CD14-positive monocyte (primary cell): ENCODE measurements at regions not wholly inside any gene's neighbourhood (a gene's known extent, or its start where the extent isn't known, plus 50 kb on each side); places are given as distances from the start of the nearest gene placed in this dataset.

Experiments used
- DNase-seq, 3 donors: peaks; one replicate each; pipeline ENCODE4 v3.0.0-alpha.2; 2011 to 2022
- H2AFZ ChIP-seq: 2 replicates; pipeline ENCODE4 v1.6.0; 2012; ENCODE audit warnings: mild to moderate bottlenecking, low read depth, low read length, inconsistent platforms; ENCODE audit not compliant: insufficient read depth, poor library complexity, severe bottlenecking
- H3K27ac ChIP-seq, 2 donors: 1 replicate in 1 of 2; 2 replicates in 1 of 2; pipeline ENCODE4 v1.5.1; 2012 to 2013; ENCODE audit warnings: low read length in 2 of 2, control low read depth in 1 of 2, inconsistent platforms in 1 of 2, low read depth in 1 of 2, mild to moderate bottlenecking in 1 of 2
- H3K27me3 ChIP-seq, 2 donors: one replicate each; pipeline versions ENCODE4 v1.6.0 to v1.6.1; 2011 to 2013; ENCODE audit warnings: low read length in 2 of 2; ENCODE audit not compliant: control insufficient read depth in 2 of 2, insufficient read depth in 2 of 2
- H3K36me3 ChIP-seq, 2 donors: replicated peaks in 1 of 2; 1 replicate in 1 of 2; 2 replicates in 1 of 2; pipeline versions ENCODE4 v1.5.1 to v1.6.1; 2012 to 2013; ENCODE audit warnings: low read length in 2 of 2, control low read depth in 1 of 2, inconsistent platforms in 1 of 2, mild to moderate bottlenecking in 1 of 2; ENCODE audit not compliant: insufficient read depth in 2 of 2, control insufficient read depth in 1 of 2
- H3K4me1 ChIP-seq, 2 donors: 1 replicate in 1 of 2; 2 replicates in 1 of 2; pipeline versions ENCODE4 v1.5.1 to v1.6.1; 2012 to 2013; ENCODE audit warnings: low read length in 2 of 2, control low read depth in 1 of 2, inconsistent platforms in 1 of 2, mild to moderate bottlenecking in 1 of 2, moderate library complexity in 1 of 2; ENCODE audit not compliant: insufficient read depth in 2 of 2, control insufficient read depth in 1 of 2
- H3K4me2 ChIP-seq: replicated peaks from 2 replicates; pipeline ENCODE3; 2012; ENCODE audit warnings: low read length, moderate library complexity, mild to moderate bottlenecking; ENCODE audit not compliant: poor library complexity, severe bottlenecking; ENCODE audit errors: extremely low read depth
- H3K4me3 ChIP-seq, 3 experiments: fragments of 200-600 bp in 1 of 3; sonication (generic) in 1 of 3; replicated peaks in 1 of 3; 1 replicate in 2 of 3; 2 replicates in 1 of 3; pipeline ENCODE4 v1.5.1; 2011 to 2013; ENCODE audit warnings: low read length in 3 of 3, mild to moderate bottlenecking in 3 of 3, control low read depth in 2 of 3, low read depth in 2 of 3, inconsistent platforms in 1 of 3, moderate library complexity in 1 of 3
- H3K79me2 ChIP-seq: 2 replicates; pipeline ENCODE4 v1.6.0; 2012; ENCODE audit warnings: mild to moderate bottlenecking, control low read depth, inconsistent platforms, low read length, moderate library complexity; ENCODE audit not compliant: insufficient read depth
- H3K9ac ChIP-seq: 2 replicates; pipeline ENCODE4 v1.6.0; 2017; ENCODE audit warnings: low read length, mild to moderate bottlenecking; ENCODE audit not compliant: insufficient read depth, poor library complexity, severe bottlenecking
- H3K9me3 ChIP-seq, 2 donors: replicated peaks in 1 of 2; 1 replicate in 1 of 2; 2 replicates in 1 of 2; pipeline versions ENCODE4 v1.5.1 to v1.6.1; 2012 to 2013; ENCODE audit warnings: low read length in 2 of 2, control low read depth in 1 of 2; ENCODE audit not compliant: control insufficient read depth in 1 of 2, insufficient read depth in 1 of 2
- H4K20me1 ChIP-seq: 2 replicates; pipeline ENCODE4 v1.6.0; 2012; ENCODE audit warnings: mild to moderate bottlenecking, low read length, control low read depth, moderate library complexity; ENCODE audit not compliant: insufficient read depth
- H3K27ac Mint-ChIP-seq, 7 donors: one replicate each; pipeline ENCODE4 v1.8.0; 2020; ENCODE audit warnings: mild to moderate bottlenecking in 7 of 7, mixed read lengths in 7 of 7, moderate library complexity in 6 of 7, inconsistent platforms in 2 of 7
- H3K27me3 Mint-ChIP-seq, 3 donors: one replicate each; pipeline ENCODE4 v1.8.0; 2021 to 2022; ENCODE audit warnings: low read depth in 3 of 3, mild to moderate bottlenecking in 3 of 3, mixed read lengths in 3 of 3, moderate library complexity in 3 of 3, inconsistent platforms in 1 of 3
- H3K36me3 Mint-ChIP-seq, 2 donors: one replicate each; pipeline ENCODE4 v1.8.0; 2020; ENCODE audit warnings: mixed read lengths in 2 of 2, inconsistent platforms in 1 of 2, mild to moderate bottlenecking in 1 of 2
- H3K4me1 Mint-ChIP-seq: one replicate; pipeline ENCODE4 v1.8.0; 2020; ENCODE audit warnings: mild to moderate bottlenecking, mixed read lengths
- H3K4me3 Mint-ChIP-seq, 2 donors: one replicate each; pipeline ENCODE4 v1.8.0; 2020; ENCODE audit warnings: mild to moderate bottlenecking in 2 of 2, mixed read lengths in 2 of 2, moderate library complexity in 1 of 2
- H3K9me3 Mint-ChIP-seq, 7 donors: one replicate each; pipeline ENCODE4 v1.8.0; 2020 to 2022; ENCODE audit warnings: mixed read lengths in 7 of 7, mild to moderate bottlenecking in 6 of 7, moderate library complexity in 6 of 7, inconsistent platforms in 2 of 7
- CTCF ChIP-seq: fragments of 200-600 bp; IDR thresholded peaks from one replicate; pipeline ENCODE4 v1.8.0; 2022; ENCODE audit warnings: antibody characterized with exemption, mild to moderate bottlenecking
- WGBS: methylation state at CpG from one replicate; pipeline ENCODE4 v1.1.5; 2013; ENCODE audit warnings: missing lambda C conversion rate; ENCODE audit not compliant: insufficient coverage; 5-methylcytosine and 5-hydroxymethylcytosine counted together
- intact Hi-C, 2 donors: fragments of 100-400 bp; cut with micrococcal nuclease; formaldehyde crosslinking; loops; one replicate each; pipeline versions ENCODE4 v1.15.0 to v1.15.1; 2023

- Mint-ChIP-seq H3K9me3 (peaks cover 0 to 6% (median 0%) of the 10 kb centered on the region in 7 donors), H3K4me3 (no peak overlapping the region), H3K4me1 (no peaks in the 10 kb centered on the region), H3K27ac (no peak overlapping the region), H3K27me3 (peaks cover 2% of the 10 kb centered on the region in 3 donors), H3K36me3 (no peaks in the 10 kb centered on the region)
- no peak overlapping the region for H3K4me3 ChIP-seq
- no peaks in the 10 kb centered on the region for H3K36me3 ChIP-seq
- H2AFZ ChIP-seq = no peak overlapping the region
- WGBS = no CpG with 5 or more reads among the region's 2 CpGs
- H3K79me2 ChIP-seq = no peaks in the 10 kb centered on the region
- no peak for DNase-seq
- no peak for TF ChIP-seq CTCF
- no peaks in the 10 kb centered on the region for H3K9me3 ChIP-seq
- H3K27me3 ChIP-seq = peaks cover 0 to 3% of the 10 kb centered on the region in 2 donors
- no peaks in the 10 kb centered on the region for H4K20me1 ChIP-seq
- no peak overlapping the region for H3K27ac ChIP-seq
- no peaks in the 10 kb centered on the region for H3K4me1 ChIP-seq
- H3K4me2 ChIP-seq = no peak overlapping the region
- intact Hi-C loops = no loop called here
- no peak overlapping the region for H3K9ac ChIP-seq
These were observed 349.9 kb downstream of the EFNA5 start for GRCh38 chr5:107320846-107321245.

GRCh38 chr5:107320376-107320775, 350.4 kb downstream of the EFNA5 start:
- no peaks in the 10 kb centered on the region for H3K79me2 ChIP-seq
- no CpG with 5 or more reads among the region's 2 CpGs for WGBS
- intact Hi-C loops = no loop called here
- no peaks in the 10 kb centered on the region for H3K36me3 Mint-ChIP-seq
- H3K4me1 Mint-ChIP-seq = no peaks in the 10 kb centered on the region
- H3K36me3 ChIP-seq = no peaks in the 10 kb centered on the region
- no peak overlapping the region for H3K27ac ChIP-seq
- H3K9me3 ChIP-seq = no peaks in the 10 kb centered on the region
- H4K20me1 ChIP-seq = no peaks in the 10 kb centered on the region
- H3K27ac Mint-ChIP-seq = no peak overlapping the region
- H3K4me3 Mint-ChIP-seq = no peak overlapping the region
- H3K4me3 ChIP-seq = no peak overlapping the region
- H2AFZ ChIP-seq = no peak overlapping the region
- H3K27me3 ChIP-seq = peaks cover 0 to 3% of the 10 kb centered on the region in 2 donors
- H3K9ac ChIP-seq = no peak overlapping the region
- H3K27me3 Mint-ChIP-seq = peaks cover 2% of the 10 kb centered on the region in 3 donors
- H3K4me2 ChIP-seq = no peak overlapping the region
- no peak for TF ChIP-seq CTCF
- peaks cover 0 to 6% (median 0%) of the 10 kb centered on the region in 7 donors for H3K9me3 Mint-ChIP-seq
- DNase-seq = no peak
- H3K4me1 ChIP-seq = no peaks in the 10 kb centered on the region
